ENCODE measurements at regions not wholly inside any gene's neighbourhood (a gene's known extent, or its start where the extent isn't known, plus 50 kb on each side); places are given as distances from the start of the nearest gene placed in this dataset.

GRCh38 chr17:27222515-27222914 lies 71.4 kb upstream of the WSB1 start:
- no peak for TF ChIP-seq TAF1 (conservative IDR thresholded peaks at IDR 0.05)
- no peak for TF ChIP-seq ZBTB33 (IDR thresholded peaks at IDR 0.05)
- TF ChIP-seq, protein P1, sequence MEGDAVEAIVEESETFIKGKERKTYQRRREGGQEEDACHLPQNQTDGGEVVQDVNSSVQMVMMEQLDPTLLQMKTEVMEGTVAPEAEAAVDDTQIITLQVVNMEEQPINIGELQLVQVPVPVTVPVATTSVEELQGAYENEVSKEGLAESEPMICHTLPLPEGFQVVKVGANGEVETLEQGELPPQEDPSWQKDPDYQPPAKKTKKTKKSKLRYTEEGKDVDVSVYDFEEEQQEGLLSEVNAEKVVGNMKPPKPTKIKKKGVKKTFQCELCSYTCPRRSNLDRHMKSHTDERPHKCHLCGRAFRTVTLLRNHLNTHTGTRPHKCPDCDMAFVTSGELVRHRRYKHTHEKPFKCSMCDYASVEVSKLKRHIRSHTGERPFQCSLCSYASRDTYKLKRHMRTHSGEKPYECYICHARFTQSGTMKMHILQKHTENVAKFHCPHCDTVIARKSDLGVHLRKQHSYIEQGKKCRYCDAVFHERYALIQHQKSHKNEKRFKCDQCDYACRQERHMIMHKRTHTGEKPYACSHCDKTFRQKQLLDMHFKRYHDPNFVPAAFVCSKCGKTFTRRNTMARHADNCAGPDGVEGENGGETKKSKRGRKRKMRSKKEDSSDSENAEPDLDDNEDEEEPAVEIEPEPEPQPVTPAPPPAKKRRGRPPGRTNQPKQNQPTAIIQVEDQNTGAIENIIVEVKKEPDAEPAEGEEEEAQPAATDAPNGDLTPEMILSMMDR (IDR thresholded peaks at IDR 0.05; ENCODE audit: low read depth, low read length, missing input control): no peak
- no peak for TF ChIP-seq EGR1 (IDR thresholded peaks at IDR 0.05; ENCODE audit: low read depth in 2 of 2)
- TF ChIP-seq GABPA (IDR thresholded peaks at IDR 0.05 in 1 of 2, conservative IDR thresholded peaks at IDR 0.05 in 1 of 2): no peak
- TF ChIP-seq, protein P2, sequence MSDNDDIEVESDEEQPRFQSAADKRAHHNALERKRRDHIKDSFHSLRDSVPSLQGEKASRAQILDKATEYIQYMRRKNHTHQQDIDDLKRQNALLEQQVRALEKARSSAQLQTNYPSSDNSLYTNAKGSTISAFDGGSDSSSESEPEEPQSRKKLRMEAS (IDR thresholded peaks at IDR 0.05): no peak
- no peak for TF ChIP-seq RAD21 (IDR thresholded peaks at IDR 0.05)
- no peak for TF ChIP-seq SP1 (IDR thresholded peaks at IDR 0.05)
- TF ChIP-seq RXRA (IDR thresholded peaks at IDR 0.05): no peak
- no peak for TF ChIP-seq YY1 (IDR thresholded peaks at IDR 0.05)
- TF ChIP-seq, protein P3, sequence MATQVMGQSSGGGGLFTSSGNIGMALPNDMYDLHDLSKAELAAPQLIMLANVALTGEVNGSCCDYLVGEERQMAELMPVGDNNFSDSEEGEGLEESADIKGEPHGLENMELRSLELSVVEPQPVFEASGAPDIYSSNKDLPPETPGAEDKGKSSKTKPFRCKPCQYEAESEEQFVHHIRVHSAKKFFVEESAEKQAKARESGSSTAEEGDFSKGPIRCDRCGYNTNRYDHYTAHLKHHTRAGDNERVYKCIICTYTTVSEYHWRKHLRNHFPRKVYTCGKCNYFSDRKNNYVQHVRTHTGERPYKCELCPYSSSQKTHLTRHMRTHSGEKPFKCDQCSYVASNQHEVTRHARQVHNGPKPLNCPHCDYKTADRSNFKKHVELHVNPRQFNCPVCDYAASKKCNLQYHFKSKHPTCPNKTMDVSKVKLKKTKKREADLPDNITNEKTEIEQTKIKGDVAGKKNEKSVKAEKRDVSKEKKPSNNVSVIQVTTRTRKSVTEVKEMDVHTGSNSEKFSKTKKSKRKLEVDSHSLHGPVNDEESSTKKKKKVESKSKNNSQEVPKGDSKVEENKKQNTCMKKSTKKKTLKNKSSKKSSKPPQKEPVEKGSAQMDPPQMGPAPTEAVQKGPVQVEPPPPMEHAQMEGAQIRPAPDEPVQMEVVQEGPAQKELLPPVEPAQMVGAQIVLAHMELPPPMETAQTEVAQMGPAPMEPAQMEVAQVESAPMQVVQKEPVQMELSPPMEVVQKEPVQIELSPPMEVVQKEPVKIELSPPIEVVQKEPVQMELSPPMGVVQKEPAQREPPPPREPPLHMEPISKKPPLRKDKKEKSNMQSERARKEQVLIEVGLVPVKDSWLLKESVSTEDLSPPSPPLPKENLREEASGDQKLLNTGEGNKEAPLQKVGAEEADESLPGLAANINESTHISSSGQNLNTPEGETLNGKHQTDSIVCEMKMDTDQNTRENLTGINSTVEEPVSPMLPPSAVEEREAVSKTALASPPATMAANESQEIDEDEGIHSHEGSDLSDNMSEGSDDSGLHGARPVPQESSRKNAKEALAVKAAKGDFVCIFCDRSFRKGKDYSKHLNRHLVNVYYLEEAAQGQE (IDR thresholded peaks at IDR 0.05): no peak
- TF ChIP-seq JUND (IDR thresholded peaks at IDR 0.05): no peak
- no peak for TF ChIP-seq HNF4A (conservative IDR thresholded peaks at IDR 0.05)

All from liver (tissue), 3 donors.